ENCODE measurements at regions not wholly inside any gene's neighbourhood (a gene's known extent, or its start where the extent isn't known, plus 50 kb on each side); places are given as distances from the start of the nearest gene placed in this dataset.

- Histone ChIP-seq H3K4me3 (no peak overlapping the region), H3K27ac (no peak overlapping the region)
Measured at GRCh38 chr14:75369506-75369905, 58.3 kb upstream of the JDP2 start.

GRCh38 chr14:75370416-75371205 lies 57.2 kb upstream of the JDP2 start:
- Histone ChIP-seq H3K27ac (no peak overlapping the region), H3K4me3 (no peak overlapping the region)

GRCh38 chr14:75371297-75371696 lies 56.5 kb upstream of the JDP2 start:
- no peak overlapping the region for H3K27ac ChIP-seq
- no peak overlapping the region for H3K4me3 ChIP-seq

GRCh38 chr14:75372260-75372659 lies 55.6 kb upstream of the JDP2 start:
- H3K27ac ChIP-seq = no peak overlapping the region
- no peak overlapping the region for H3K4me3 ChIP-seq

GRCh38 chr14:75373133-75373532 lies 54.7 kb upstream of the JDP2 start:
- H3K4me3 ChIP-seq = no peak overlapping the region
- H3K27ac ChIP-seq = no peak overlapping the region

- Histone ChIP-seq H3K27ac (no peak overlapping the region), H3K4me3 (no peak overlapping the region)
Measured at GRCh38 chr14:75373616-75374015, 54.2 kb upstream of the JDP2 start.

- Histone ChIP-seq H3K27ac (no peak overlapping the region), H3K4me3 (no peak overlapping the region)
Measured at GRCh38 chr14:75374911-75375310, 52.9 kb upstream of the JDP2 start.

GRCh38 chr14:75375983-75376382 lies 51.8 kb upstream of the JDP2 start:
- H3K27ac ChIP-seq = no peak overlapping the region
- no peak overlapping the region for H3K4me3 ChIP-seq
